ENCODE measurements at regions not wholly inside any gene's neighbourhood (a gene's known extent, or its start where the extent isn't known, plus 50 kb on each side); places are given as distances from the start of the nearest gene placed in this dataset.
"Not testable (repeated sequence)": the region's sequence is repeated elsewhere in the genome, so short reads cannot be mapped to it uniquely, and the experiment has no call there.

DNA sequence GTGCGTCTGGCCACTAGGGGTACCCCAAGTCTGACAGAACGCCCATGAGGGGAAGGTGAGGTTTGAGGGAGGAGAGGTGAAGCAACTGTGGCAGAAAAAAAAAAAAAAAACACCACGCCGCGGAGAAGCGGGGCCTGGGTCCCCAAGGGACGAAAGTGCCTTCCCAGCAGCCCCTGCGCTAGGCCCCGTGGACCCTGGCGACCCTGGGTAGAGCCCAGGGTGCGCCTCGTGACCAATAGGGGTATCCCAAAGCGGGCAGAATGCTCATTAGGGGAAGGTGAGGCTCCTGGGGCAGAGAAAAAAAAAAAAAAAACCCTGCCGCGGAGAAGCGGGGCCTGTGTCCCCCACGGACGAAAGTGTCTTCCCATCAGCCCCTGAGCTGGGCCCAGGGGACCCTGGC, 191.4 kb downstream of the POTEM start:
- H3K4me2 ChIP-seq (ENCODE audit: insufficient read depth in 1 of 2, low read depth in 2 of 2, low read length in 2 of 2); H3K27ac ChIP-seq (ENCODE audit: low read depth, low read length); H2BK12ac ChIP-seq (ENCODE audit: low read depth, low read length); POLR2A ChIA-PET (ENCODE audit: partially characterized antibody); H2BK120ac ChIP-seq (replicated peaks; ENCODE audit: low read depth, low read length); H4K20me1 ChIP-seq (replicated peaks in 1 of 2; ENCODE audit: control insufficient read depth in 1 of 2, insufficient read depth in 2 of 2, low read length in 2 of 2); H3K4ac ChIP-seq (replicated peaks; ENCODE audit: insufficient read length, low read depth, low read length); H3K23ac ChIP-seq (ENCODE audit: insufficient read length); H2AFZ ChIP-seq (ENCODE audit: low read length); H3K4me1 ChIP-seq (replicated peaks in 1 of 4; ENCODE audit: control insufficient read depth in 3 of 4, insufficient read depth in 4 of 4, low read length in 3 of 4); H2BK15ac ChIP-seq (ENCODE audit: low read length); H4K5ac ChIP-seq (ENCODE audit: insufficient read length, low read depth, low read length); H3K79me2 ChIP-seq (ENCODE audit: control insufficient read depth in 1 of 2, insufficient read depth in 2 of 2, low read length in 2 of 2); H2BK5ac ChIP-seq (ENCODE audit: low read depth, low read length); H3K18ac ChIP-seq (ENCODE audit: extremely low read depth, low read length); H3K56ac ChIP-seq (replicated peaks; ENCODE audit: insufficient read length, low read depth, low read length); H3K23me2 ChIP-seq (ENCODE audit: low read depth, low read length); H2BK20ac ChIP-seq (ENCODE audit: low read length); H3K27me3 ChIP-seq (replicated peaks in 1 of 4; ENCODE audit: control insufficient read depth in 3 of 4, extremely low read depth in 1 of 4, insufficient read depth in 3 of 4, low read length in 3 of 4); H3K4me3 ChIP-seq (ENCODE audit: extremely low read depth in 1 of 4, insufficient read depth in 2 of 4, low read depth in 3 of 4, low read length in 4 of 4); FAIRE-seq; H3K79me1 ChIP-seq (ENCODE audit: low read depth, low read length); H3K36me3 ChIP-seq (ENCODE audit: control insufficient read depth in 2 of 4, insufficient read depth in 4 of 4, low read length in 3 of 4); DNase-seq (ENCODE audit: low read depth in 1 of 2, low spot score in 2 of 2); H3K14ac ChIP-seq (ENCODE audit: insufficient read length); H2AK5ac ChIP-seq (ENCODE audit: low read depth, low read length); H3K9ac ChIP-seq (replicated peaks in 1 of 4; ENCODE audit: extremely low read depth in 1 of 4, low read depth in 3 of 4, low read length in 3 of 4); CTCF ChIA-PET (ENCODE audit: partially characterized antibody); H4K91ac ChIP-seq (replicated peaks; ENCODE audit: insufficient read length, low read length); H4K8ac ChIP-seq (ENCODE audit: extremely low read depth, insufficient read depth, low read length): not testable (repeated sequence)
- WGBS, 2 experiments (ENCODE audit: extremely low coverage in 1 of 2, insufficient coverage in 1 of 2, insufficient read length in 1 of 2, insufficient replicate concordance in 2 of 2, low coverage in 1 of 2, low lambda C conversion rate in 2 of 2, missing lambda C conversion rate in 1 of 2): no CpG with 5 or more reads among the region's 18 CpGs
- H3K9me3 ChIP-seq (ENCODE audit: insufficient read depth in 2 of 2, low read depth in 1 of 2, low read length in 1 of 2): peaks cover 4 to 23% of the 10 kb centered on the region in 2 experiments; a peak in 3 of 4 replicates

DNA sequence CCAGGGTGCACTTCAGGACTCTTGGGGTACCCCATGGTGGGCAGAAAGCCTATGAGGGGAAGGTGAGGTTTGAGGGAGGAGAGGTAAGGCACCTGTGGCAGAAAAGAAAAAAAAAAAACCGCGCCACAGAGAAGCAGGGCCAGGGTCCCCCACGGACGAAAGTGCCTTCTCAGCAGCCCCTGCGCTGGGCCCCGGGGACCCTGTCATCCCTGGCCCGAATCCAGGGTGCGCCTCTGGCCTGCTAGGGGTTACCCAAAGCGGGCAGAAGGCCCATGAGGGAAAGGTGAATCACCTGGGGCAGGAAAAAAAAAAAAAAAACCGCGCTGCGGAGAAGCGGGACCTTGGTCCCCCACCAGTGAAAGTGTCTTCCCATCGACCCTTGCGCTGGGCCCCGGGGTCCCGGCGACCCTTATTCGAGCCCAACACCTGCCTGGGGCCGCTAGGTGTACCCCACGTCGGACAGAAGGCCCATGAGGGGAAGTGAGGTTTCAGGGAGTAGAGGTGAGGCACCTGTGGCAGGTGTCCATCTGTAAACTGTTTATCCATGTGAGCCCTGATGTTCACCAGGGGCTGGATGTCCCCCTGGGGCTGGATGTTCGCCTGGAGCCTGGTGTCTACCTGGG, 191.9 kb downstream of the POTEM start:
- H3K9me3 ChIP-seq (ENCODE audit: insufficient read depth in 2 of 2, low read depth in 1 of 2, low read length in 1 of 2): peaks cover 4 to 28% of the 10 kb centered on the region in 2 experiments; a peak in 3 of 4 replicates
- H2AFZ ChIP-seq (ENCODE audit: low read length); H3K23me2 ChIP-seq (ENCODE audit: low read depth, low read length); POLR2A ChIA-PET (ENCODE audit: partially characterized antibody); H2BK5ac ChIP-seq (ENCODE audit: low read depth, low read length); H2BK12ac ChIP-seq (ENCODE audit: low read depth, low read length); H3K14ac ChIP-seq (ENCODE audit: insufficient read length); FAIRE-seq; H3K23ac ChIP-seq (ENCODE audit: insufficient read length); H2BK15ac ChIP-seq (ENCODE audit: low read length); H2AK5ac ChIP-seq (ENCODE audit: low read depth, low read length); H3K4me1 ChIP-seq (replicated peaks in 1 of 4; ENCODE audit: control insufficient read depth in 3 of 4, insufficient read depth in 4 of 4, low read length in 3 of 4); H3K79me1 ChIP-seq (ENCODE audit: low read depth, low read length); CTCF ChIA-PET (ENCODE audit: partially characterized antibody); H3K79me2 ChIP-seq (ENCODE audit: control insufficient read depth in 1 of 2, insufficient read depth in 2 of 2, low read length in 2 of 2); H3K27me3 ChIP-seq (replicated peaks in 1 of 4; ENCODE audit: control insufficient read depth in 3 of 4, extremely low read depth in 1 of 4, insufficient read depth in 3 of 4, low read length in 3 of 4); H4K5ac ChIP-seq (ENCODE audit: insufficient read length, low read depth, low read length); H3K9ac ChIP-seq (replicated peaks in 1 of 4; ENCODE audit: extremely low read depth in 1 of 4, low read depth in 3 of 4, low read length in 3 of 4); H3K4me3 ChIP-seq (ENCODE audit: extremely low read depth in 1 of 4, insufficient read depth in 2 of 4, low read depth in 3 of 4, low read length in 4 of 4); H4K91ac ChIP-seq (replicated peaks; ENCODE audit: insufficient read length, low read length); H3K36me3 ChIP-seq (ENCODE audit: control insufficient read depth in 2 of 4, insufficient read depth in 4 of 4, low read length in 3 of 4); H3K27ac ChIP-seq (ENCODE audit: low read depth, low read length); H4K20me1 ChIP-seq (replicated peaks in 1 of 2; ENCODE audit: control insufficient read depth in 1 of 2, insufficient read depth in 2 of 2, low read length in 2 of 2); H3K4ac ChIP-seq (replicated peaks; ENCODE audit: insufficient read length, low read depth, low read length); H4K8ac ChIP-seq (ENCODE audit: extremely low read depth, insufficient read depth, low read length); H3K56ac ChIP-seq (replicated peaks; ENCODE audit: insufficient read length, low read depth, low read length); H3K4me2 ChIP-seq (ENCODE audit: insufficient read depth in 1 of 2, low read depth in 2 of 2, low read length in 2 of 2); H2BK120ac ChIP-seq (replicated peaks; ENCODE audit: low read depth, low read length); H2BK20ac ChIP-seq (ENCODE audit: low read length); H3K18ac ChIP-seq (ENCODE audit: extremely low read depth, low read length); DNase-seq (ENCODE audit: low read depth in 1 of 2, low spot score in 2 of 2): not testable (repeated sequence)
- WGBS, 2 experiments (ENCODE audit: extremely low coverage in 1 of 2, insufficient coverage in 1 of 2, insufficient read length in 1 of 2, insufficient replicate concordance in 2 of 2, low coverage in 1 of 2, low lambda C conversion rate in 2 of 2, missing lambda C conversion rate in 1 of 2): 73% methylated on average over 3 of the region's 23 CpGs; no CpG with 5 or more reads in 1 of the 2 experiments
